MM.1S (cell line): ENCODE measurements at regions not wholly inside any gene's neighbourhood (a gene's known extent, or its start where the extent isn't known, plus 50 kb on each side); places are given as distances from the start of the nearest gene placed in this dataset.

Source experiments
- DNase-seq: peaks from one replicate; pipeline ENCODE4 v3.0.0-alpha.2; 2015
- H2AFZ ChIP-seq: fragments of 300-600 bp; sonication (generic); 2 replicates; pipeline ENCODE4 v1.6.0; 2016; ENCODE audit warnings: antibody characterized with exemption, low read length
- H3F3A ChIP-seq: fragments of 300-600 bp; sonication (generic); 2 replicates; pipeline ENCODE4 v1.6.1; 2016; ENCODE audit warnings: mild to moderate bottlenecking, antibody characterized with exemption, low read length, moderate library complexity, mixed read lengths; ENCODE audit not compliant: insufficient read depth
- H3K27ac ChIP-seq: fragments of 300-600 bp; sonication (generic); 2 replicates; pipeline ENCODE4 v1.5.1; 2016; ENCODE audit warnings: mild to moderate bottlenecking, low read length
- H3K27me3 ChIP-seq: fragments of 300-600 bp; sonication (generic); replicated peaks from 2 replicates; pipeline ENCODE4 v1.6.0; 2016; ENCODE audit warnings: low read length; ENCODE audit not compliant: insufficient read depth
- H3K36me3 ChIP-seq: fragments of 300-600 bp; sonication (generic); replicated peaks from 2 replicates; pipeline ENCODE4 v1.6.1; 2016; ENCODE audit warnings: mild to moderate bottlenecking, low read length, mixed read lengths; ENCODE audit not compliant: insufficient read depth
- H3K4me1 ChIP-seq: fragments of 300-600 bp; sonication (generic); 2 replicates; pipeline ENCODE4 v1.6.1; 2016; ENCODE audit warnings: low read length, mixed read lengths
- H3K4me2 ChIP-seq: fragments of 300-600 bp; sonication (generic); 2 replicates; pipeline ENCODE4 v1.6.0; 2016; ENCODE audit warnings: low read depth, low read length
- H3K4me3 ChIP-seq: fragments of 300-600 bp; sonication (generic); 2 replicates; pipeline ENCODE4 v1.5.1; 2016; ENCODE audit warnings: low read length, mixed read lengths
- H3K79me2 ChIP-seq: fragments of 300-600 bp; sonication (generic); 2 replicates; pipeline ENCODE4 v1.6.1; 2016; ENCODE audit warnings: mixed run types, low read length, mixed read lengths
- H3K9ac ChIP-seq: fragments of 300-600 bp; sonication (generic); 2 replicates; pipeline ENCODE4 v1.6.1; 2016; ENCODE audit warnings: low read length, mixed read lengths
- H3K9me2 ChIP-seq: fragments of 300-600 bp; sonication (generic); replicated peaks from 2 replicates; pipeline ENCODE4 v1.6.1; 2016; ENCODE audit warnings: mild to moderate bottlenecking, low read length, mixed read lengths; ENCODE audit not compliant: insufficient read depth
- H3K9me3 ChIP-seq: fragments of 300-600 bp; sonication (generic); replicated peaks from 2 replicates; pipeline ENCODE4 v1.6.1; 2016; ENCODE audit warnings: mild to moderate bottlenecking, low read length, mixed read lengths; ENCODE audit not compliant: insufficient read depth
- H4K20me1 ChIP-seq: fragments of 300-600 bp; sonication (generic); 2 replicates; pipeline ENCODE4 v1.6.1; 2016; ENCODE audit warnings: mild to moderate bottlenecking, low read length, moderate library complexity, mixed read lengths; ENCODE audit not compliant: insufficient read depth
- CTCF ChIP-seq: fragments of 300-600 bp; sonication (generic); IDR thresholded peaks from 2 replicates; pipeline ENCODE4 v1.5.1; 2016; ENCODE audit warnings: antibody characterized with exemption, low read length, mixed read lengths
- EZH2 ChIP-seq: fragments of 300-600 bp; sonication (generic); optimal IDR thresholded peaks from 2 replicates; pipeline ENCODE3; 2017; ENCODE audit warnings: low read depth, mild to moderate bottlenecking, antibody characterized with exemption, low read length, mixed read lengths
- EZH2phosphoT487 ChIP-seq: fragments of 300-600 bp; sonication (generic); IDR thresholded peaks from 2 replicates; pipeline ENCODE4 v1.6.1; 2018; ENCODE audit warnings: antibody characterized with exemption, low read length

GRCh38 chr1:2940178-2940577 lies 81.1 kb upstream of the ACTRT2 start:
- no peak overlapping the region for H2AFZ ChIP-seq
- no peaks in the 10 kb centered on the region for H3K79me2 ChIP-seq
- H3K9me3 ChIP-seq, result no peaks in the 10 kb centered on the region
- no peaks in the 10 kb centered on the region for H3K4me1 ChIP-seq
- H4K20me1 ChIP-seq, result no peaks in the 10 kb centered on the region
- H3K9ac ChIP-seq, result no peak overlapping the region
- no peak for TF ChIP-seq CTCF
- no peak for TF ChIP-seq EZH2
- TF ChIP-seq EZH2phosphoT487, result no peak
- peaks cover 59% of the 10 kb centered on the region for H3K27me3 ChIP-seq
- no peak for DNase-seq
- no peak overlapping the region for H3K27ac ChIP-seq
- H3K4me2 ChIP-seq, result no peak overlapping the region
- no peaks in the 10 kb centered on the region for H3F3A ChIP-seq
- H3K36me3 ChIP-seq, result no peaks in the 10 kb centered on the region
- no peak overlapping the region for H3K4me3 ChIP-seq
- H3K9me2 ChIP-seq, result no peaks in the 10 kb centered on the region

- Histone ChIP-seq H3K9ac (no peak overlapping the region), H3K4me1 (no peaks in the 10 kb centered on the region), H3K4me2 (no peak overlapping the region), H4K20me1 (no peaks in the 10 kb centered on the region), H3K27ac (no peak overlapping the region), H3K36me3 (no peaks in the 10 kb centered on the region), H3K4me3 (no peak overlapping the region), H3F3A (no peaks in the 10 kb centered on the region), H3K9me2 (no peaks in the 10 kb centered on the region), H3K9me3 (no peaks in the 10 kb centered on the region), H3K79me2 (no peaks in the 10 kb centered on the region), H2AFZ (no peak overlapping the region), H3K27me3 (peaks cover 57% of the 10 kb centered on the region)
- no peak for TF ChIP-seq CTCF
- no peak for TF ChIP-seq EZH2
- no peak for TF ChIP-seq EZH2phosphoT487
- DNase-seq, result no peak
These were observed 80.2 kb upstream of the ACTRT2 start for GRCh38 chr1:2941040-2941439.

GRCh38 chr1:2941907-2942306 lies 79.4 kb upstream of the ACTRT2 start:
- Histone ChIP-seq H3K9me3 (no peaks in the 10 kb centered on the region), H3K36me3 (no peaks in the 10 kb centered on the region), H3K4me3 (no peak overlapping the region), H3F3A (no peaks in the 10 kb centered on the region), H2AFZ (no peak overlapping the region), H3K9ac (no peak overlapping the region), H3K4me2 (no peak overlapping the region), H3K27ac (no peak overlapping the region), H4K20me1 (no peaks in the 10 kb centered on the region), H3K27me3 (peaks cover 58% of the 10 kb centered on the region), H3K4me1 (no peaks in the 10 kb centered on the region), H3K79me2 (no peaks in the 10 kb centered on the region), H3K9me2 (no peaks in the 10 kb centered on the region)
- DNase-seq, result no peak
- TF ChIP-seq EZH2, result no peak
- no peak for TF ChIP-seq CTCF
- no peak for TF ChIP-seq EZH2phosphoT487
